ENCODE measurements at regions not wholly inside any gene's neighbourhood (a gene's known extent, or its start where the extent isn't known, plus 50 kb on each side); places are given as distances from the start of the nearest gene placed in this dataset.

DNA sequence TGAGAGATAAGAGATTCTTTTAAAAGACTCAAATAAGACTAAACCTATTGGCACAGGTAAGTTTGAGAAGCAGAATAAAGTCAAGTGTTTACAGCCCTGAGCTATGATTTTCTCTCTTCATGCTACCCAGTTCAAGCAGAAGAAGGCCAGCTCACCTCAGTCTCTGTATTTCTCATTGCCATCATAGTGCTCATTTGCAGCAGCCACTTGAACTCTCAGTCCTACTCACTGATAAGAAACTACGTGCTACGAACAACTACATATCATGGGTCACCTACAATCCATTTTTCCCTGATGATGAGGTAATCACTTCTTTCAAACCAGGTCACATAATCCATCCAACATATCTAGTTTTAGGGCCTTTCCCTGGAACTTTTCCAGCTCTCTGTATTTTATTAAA, 617.5 kb downstream of the JRKL start:
- TF ChIP-seq CTCF (IDR thresholded peaks at IDR 0.05; ENCODE audit: insufficient read depth, low read length, poor library complexity, severe bottlenecking): no peak
- no peak for TF ChIP-seq EZH2phosphoT487 (conservative IDR thresholded peaks at IDR 0.05; ENCODE audit: low read length)
